ENCODE measurements at regions not wholly inside any gene's neighbourhood (a gene's known extent, or its start where the extent isn't known, plus 50 kb on each side); places are given as distances from the start of the nearest gene placed in this dataset.

GRCh38 chr18:73245345-73245744, 377.6 kb upstream of the NETO1 start:
- DNase-seq = no peak
- Mint-ChIP-seq H3K4me3 (ENCODE audit: unreplicated experiment) (no peak overlapping the region), H3K27me3 (ENCODE audit: unreplicated experiment) (no peaks in the 10 kb centered on the region), H3K36me3 (ENCODE audit: unreplicated experiment) (no peaks in the 10 kb centered on the region), H3K4me1 (ENCODE audit: low read depth, unreplicated experiment) (no peaks in the 10 kb centered on the region), H3K27ac (ENCODE audit: unreplicated experiment) (no peak overlapping the region), H3K9me3 (ENCODE audit: unreplicated experiment) (no peaks in the 10 kb centered on the region)
- TF ChIP-seq CTCF (IDR thresholded peaks at IDR 0.05; ENCODE audit: partially characterized antibody, unreplicated experiment) = no peak

- Mint-ChIP-seq H3K9me3 (ENCODE audit: unreplicated experiment) (no peaks in the 10 kb centered on the region), H3K4me3 (ENCODE audit: unreplicated experiment) (no peak overlapping the region), H3K36me3 (ENCODE audit: unreplicated experiment) (no peaks in the 10 kb centered on the region), H3K4me1 (ENCODE audit: low read depth, unreplicated experiment) (no peaks in the 10 kb centered on the region), H3K27me3 (ENCODE audit: unreplicated experiment) (no peaks in the 10 kb centered on the region), H3K27ac (ENCODE audit: unreplicated experiment) (no peak overlapping the region)
- DNase-seq = no peak
- no peak for TF ChIP-seq CTCF (IDR thresholded peaks at IDR 0.05; ENCODE audit: partially characterized antibody, unreplicated experiment)
These were observed 376.6 kb upstream of the NETO1 start for GRCh38 chr18:73244401-73244800.

- Mint-ChIP-seq H3K36me3 (ENCODE audit: unreplicated experiment) (no peaks in the 10 kb centered on the region), H3K27me3 (ENCODE audit: unreplicated experiment) (no peaks in the 10 kb centered on the region), H3K27ac (ENCODE audit: unreplicated experiment) (no peak overlapping the region), H3K4me3 (ENCODE audit: unreplicated experiment) (no peak overlapping the region), H3K9me3 (ENCODE audit: unreplicated experiment) (no peaks in the 10 kb centered on the region), H3K4me1 (ENCODE audit: low read depth, unreplicated experiment) (no peaks in the 10 kb centered on the region)
- no peak for DNase-seq
- TF ChIP-seq CTCF (IDR thresholded peaks at IDR 0.05; ENCODE audit: partially characterized antibody, unreplicated experiment) = no peak
These were observed 373.1 kb upstream of the NETO1 start for GRCh38 chr18:73240899-73241298.

- DNase-seq = no peak
- Mint-ChIP-seq H3K4me1 (ENCODE audit: low read depth, unreplicated experiment) (no peaks in the 10 kb centered on the region), H3K4me3 (ENCODE audit: unreplicated experiment) (no peak overlapping the region), H3K9me3 (ENCODE audit: unreplicated experiment) (no peaks in the 10 kb centered on the region), H3K27ac (ENCODE audit: unreplicated experiment) (no peak overlapping the region), H3K36me3 (ENCODE audit: unreplicated experiment) (no peaks in the 10 kb centered on the region), H3K27me3 (ENCODE audit: unreplicated experiment) (no peaks in the 10 kb centered on the region)
- no peak for TF ChIP-seq CTCF (IDR thresholded peaks at IDR 0.05; ENCODE audit: partially characterized antibody, unreplicated experiment)
These were observed 368.1 kb upstream of the NETO1 start for GRCh38 chr18:73235921-73236320.

- no peak for TF ChIP-seq CTCF (IDR thresholded peaks at IDR 0.05; ENCODE audit: partially characterized antibody, unreplicated experiment)
- no peak for DNase-seq
- Mint-ChIP-seq H3K27me3 (ENCODE audit: unreplicated experiment) (no peaks in the 10 kb centered on the region), H3K27ac (ENCODE audit: unreplicated experiment) (no peak overlapping the region), H3K4me3 (ENCODE audit: unreplicated experiment) (no peak overlapping the region), H3K9me3 (ENCODE audit: unreplicated experiment) (no peaks in the 10 kb centered on the region), H3K4me1 (ENCODE audit: low read depth, unreplicated experiment) (no peaks in the 10 kb centered on the region), H3K36me3 (ENCODE audit: unreplicated experiment) (no peaks in the 10 kb centered on the region)
These were observed 367.7 kb upstream of the NETO1 start for GRCh38 chr18:73235491-73235890.

Measured in glutamatergic neuron (in vitro differentiated cells).